ENCODE measurements at regions not wholly inside any gene's neighbourhood (a gene's known extent, or its start where the extent isn't known, plus 50 kb on each side); places are given as distances from the start of the nearest gene placed in this dataset.

DNA sequence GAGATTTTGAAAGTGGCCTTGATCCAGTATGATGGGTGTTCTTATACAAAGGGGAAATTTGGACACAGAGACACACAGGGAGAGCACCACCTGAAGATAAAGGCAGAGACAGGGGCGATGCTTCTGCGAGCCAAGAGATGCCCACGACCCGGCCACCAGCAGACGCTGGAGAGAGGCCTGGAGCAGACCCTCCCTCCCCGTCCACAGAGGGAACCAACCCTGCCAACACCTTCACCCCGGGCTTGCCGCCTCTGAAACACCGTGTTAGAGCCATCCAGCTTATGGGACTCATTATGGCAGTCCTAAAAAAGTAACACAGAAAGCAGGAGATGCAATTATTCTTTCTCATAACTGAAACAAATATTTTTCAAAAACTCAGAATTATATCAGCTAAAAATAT lies 303.3 kb upstream of the SHH start:
- H3K27ac ChIP-seq = no peak overlapping the region
- no peaks in the 10 kb centered on the region for H3K4me1 ChIP-seq
- H3K27me3 ChIP-seq (ENCODE audit: low read depth) = no peaks in the 10 kb centered on the region
- H3K4me3 ChIP-seq = no peak overlapping the region
- no peak for DNase-seq
- TF ChIP-seq, protein P1, sequence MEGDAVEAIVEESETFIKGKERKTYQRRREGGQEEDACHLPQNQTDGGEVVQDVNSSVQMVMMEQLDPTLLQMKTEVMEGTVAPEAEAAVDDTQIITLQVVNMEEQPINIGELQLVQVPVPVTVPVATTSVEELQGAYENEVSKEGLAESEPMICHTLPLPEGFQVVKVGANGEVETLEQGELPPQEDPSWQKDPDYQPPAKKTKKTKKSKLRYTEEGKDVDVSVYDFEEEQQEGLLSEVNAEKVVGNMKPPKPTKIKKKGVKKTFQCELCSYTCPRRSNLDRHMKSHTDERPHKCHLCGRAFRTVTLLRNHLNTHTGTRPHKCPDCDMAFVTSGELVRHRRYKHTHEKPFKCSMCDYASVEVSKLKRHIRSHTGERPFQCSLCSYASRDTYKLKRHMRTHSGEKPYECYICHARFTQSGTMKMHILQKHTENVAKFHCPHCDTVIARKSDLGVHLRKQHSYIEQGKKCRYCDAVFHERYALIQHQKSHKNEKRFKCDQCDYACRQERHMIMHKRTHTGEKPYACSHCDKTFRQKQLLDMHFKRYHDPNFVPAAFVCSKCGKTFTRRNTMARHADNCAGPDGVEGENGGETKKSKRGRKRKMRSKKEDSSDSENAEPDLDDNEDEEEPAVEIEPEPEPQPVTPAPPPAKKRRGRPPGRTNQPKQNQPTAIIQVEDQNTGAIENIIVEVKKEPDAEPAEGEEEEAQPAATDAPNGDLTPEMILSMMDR (IDR thresholded peaks at IDR 0.05) = no peak
- intact Hi-C loops (cut with DNase I) = no loop called here
- H3K9me3 ChIP-seq = no peaks in the 10 kb centered on the region
- no peak for ATAC-seq
- H3K36me3 ChIP-seq = no peaks in the 10 kb centered on the region

DNA sequence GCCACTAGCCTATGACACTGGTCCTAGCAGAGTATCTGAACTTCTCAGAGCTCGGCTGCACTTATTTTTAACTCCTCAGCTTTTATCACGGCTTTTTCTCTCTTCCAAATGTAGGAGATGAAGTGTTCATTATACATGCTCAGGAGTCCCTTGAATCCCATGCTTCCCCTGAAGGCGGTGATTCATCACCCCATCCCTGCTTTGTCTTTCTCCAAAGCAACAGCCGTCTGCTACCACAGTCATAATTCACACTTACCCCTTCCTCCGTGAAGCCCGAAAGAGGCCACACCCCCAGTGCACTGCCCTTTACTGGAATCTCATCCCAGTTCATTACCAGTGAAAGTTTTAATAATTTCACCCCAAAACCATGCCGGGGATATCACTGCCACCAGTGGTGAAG lies 301.5 kb upstream of the SHH start:
- ATAC-seq (no peak), DNase-seq (no peak)
- intact Hi-C loops (cut with DNase I) = no loop called here
- no peaks in the 10 kb centered on the region for H3K9me3 ChIP-seq
- no peaks in the 10 kb centered on the region for H3K36me3 ChIP-seq
- no peak overlapping the region for H3K27ac ChIP-seq
- no peak overlapping the region for H3K4me3 ChIP-seq
- no peaks in the 10 kb centered on the region for H3K27me3 ChIP-seq (ENCODE audit: low read depth)
- H3K4me1 ChIP-seq = no peaks in the 10 kb centered on the region
- TF ChIP-seq, protein P1 (IDR thresholded peaks at IDR 0.05) = no peak

DNA sequence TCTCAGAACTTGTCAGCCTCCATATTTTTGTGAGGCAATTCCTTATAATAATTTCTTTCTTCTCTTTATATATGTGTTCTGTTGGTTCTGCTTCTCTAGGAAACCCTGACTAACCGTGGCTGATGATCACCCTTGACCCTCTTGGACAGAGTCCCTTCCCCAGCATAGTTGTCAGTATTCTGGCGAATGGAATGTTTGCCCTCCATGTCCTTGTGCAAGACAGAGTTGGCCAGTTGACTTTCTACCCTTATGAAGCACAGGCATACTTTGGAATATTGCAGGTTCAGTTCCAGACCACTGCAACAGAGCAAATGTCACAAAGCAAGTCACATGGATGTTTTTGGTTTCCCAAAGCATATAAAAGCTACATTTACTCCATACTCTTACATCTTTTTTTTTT lies 297.7 kb upstream of the SHH start:
- Histone ChIP-seq H3K27me3 (ENCODE audit: low read depth) (no peaks in the 10 kb centered on the region), H3K4me3 (no peak overlapping the region), H3K4me1 (no peaks in the 10 kb centered on the region), H3K36me3 (no peaks in the 10 kb centered on the region), H3K9me3 (no peaks in the 10 kb centered on the region), H3K27ac (no peak overlapping the region)
- TF ChIP-seq, protein P1 (IDR thresholded peaks at IDR 0.05) = no peak
- no peak for DNase-seq
- ATAC-seq = no peak
- intact Hi-C loops (cut with DNase I) = no loop called here

DNA sequence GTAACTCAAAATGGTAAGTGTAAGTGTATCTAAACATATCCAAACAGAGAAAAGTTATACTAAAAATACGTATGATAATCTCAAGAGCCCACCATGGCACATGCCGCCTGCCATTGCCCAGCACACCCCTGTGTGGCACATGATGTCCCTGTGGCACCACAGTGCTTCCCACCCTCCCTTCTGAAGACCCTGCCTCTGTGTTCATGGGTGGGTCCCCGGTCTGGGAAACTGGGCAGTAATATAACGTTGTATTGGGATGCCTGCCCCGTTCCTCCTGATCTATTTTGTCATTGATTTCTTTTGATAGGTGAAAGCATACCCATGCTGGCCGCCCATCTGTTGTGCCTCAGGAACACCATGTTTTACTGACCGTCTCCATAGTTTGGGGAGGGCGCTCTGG lies 296.8 kb upstream of the SHH start:
- H3K27ac ChIP-seq = no peak overlapping the region
- intact Hi-C loops (cut with DNase I) = no loop called here
- TF ChIP-seq, protein P1 (IDR thresholded peaks at IDR 0.05) = no peak
- no peaks in the 10 kb centered on the region for H3K36me3 ChIP-seq
- H3K27me3 ChIP-seq (ENCODE audit: low read depth) = no peaks in the 10 kb centered on the region
- H3K4me3 ChIP-seq = no peak overlapping the region
- ATAC-seq (no peak), DNase-seq (no peak)
- no peaks in the 10 kb centered on the region for H3K4me1 ChIP-seq
- no peaks in the 10 kb centered on the region for H3K9me3 ChIP-seq

DNA sequence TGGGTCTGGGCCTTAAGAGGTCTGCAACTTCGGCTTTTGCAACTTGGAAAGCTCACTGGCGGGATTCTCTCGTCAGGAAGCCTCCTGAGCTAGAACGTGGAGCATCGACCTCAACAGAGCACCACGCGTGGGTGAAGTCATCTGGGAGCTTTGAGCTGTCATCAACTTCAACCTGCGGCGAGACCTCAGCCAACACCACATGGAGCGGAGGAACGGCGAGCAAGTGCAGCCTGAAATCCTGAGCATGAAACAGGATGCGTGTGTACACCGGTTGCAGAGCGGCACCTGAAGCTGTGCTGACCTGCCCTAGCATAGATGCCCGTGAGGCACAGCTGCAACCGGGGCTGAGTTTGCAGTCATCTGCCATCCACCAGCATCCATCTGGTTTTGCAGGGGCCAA lies 295.7 kb upstream of the SHH start:
- Histone ChIP-seq H3K36me3 (no peaks in the 10 kb centered on the region), H3K4me1 (no peaks in the 10 kb centered on the region), H3K4me3 (no peak overlapping the region), H3K27me3 (ENCODE audit: low read depth) (no peaks in the 10 kb centered on the region), H3K27ac (no peak overlapping the region), H3K9me3 (no peaks in the 10 kb centered on the region)
- ATAC-seq (no peak), DNase-seq (no peak)
- intact Hi-C loops (cut with DNase I) = no loop called here
- TF ChIP-seq, protein P1 (IDR thresholded peaks at IDR 0.05) = no peak

DNA sequence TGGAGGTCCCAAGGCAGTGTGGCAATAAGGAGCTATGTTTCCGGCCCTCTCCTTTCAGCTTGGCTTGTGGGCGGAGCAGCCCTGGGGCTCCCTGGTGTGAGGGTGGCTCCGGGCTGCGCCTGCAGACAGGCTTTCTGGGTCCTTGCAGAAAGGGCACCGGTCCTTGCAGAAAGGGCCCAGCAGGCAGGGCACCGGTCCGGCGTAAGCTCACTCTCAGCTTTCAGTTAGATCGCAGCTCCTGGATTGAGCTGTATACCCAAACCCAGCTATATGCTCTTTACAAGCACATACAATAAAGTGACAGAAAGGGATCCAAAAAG lies 293.8 kb upstream of the SHH start:
- TF ChIP-seq, protein P1 (IDR thresholded peaks at IDR 0.05) = no peak
- no peak for ATAC-seq
- Histone ChIP-seq H3K36me3 (no peaks in the 10 kb centered on the region), H3K4me1 (no peaks in the 10 kb centered on the region), H3K27ac (no peak overlapping the region), H3K4me3 (no peak overlapping the region), H3K27me3 (ENCODE audit: low read depth) (no peaks in the 10 kb centered on the region), H3K9me3 (no peaks in the 10 kb centered on the region)
- no peak for DNase-seq
- intact Hi-C loops (cut with DNase I) = no loop called here

All from lower lobe of right lung (tissue), 2 donors.